Panc1 (cell line): ENCODE measurements at regions not wholly inside any gene's neighbourhood (a gene's known extent, or its start where the extent isn't known, plus 50 kb on each side); places are given as distances from the start of the nearest gene placed in this dataset.

Source experiments
- CTCF ChIP-seq: fragments of 450-650 bp; IDR thresholded peaks from 2 replicates; pipeline ENCODE4 v1.5.1; 2017; ENCODE audit warnings: mild to moderate bottlenecking
- REST ChIP-seq, 2 experiments: IDR thresholded peaks; 2 replicates each; pipeline ENCODE4 v1.6.1; 2011 to 2012; ENCODE audit warnings: low read depth in 2 of 2, control low read depth in 1 of 2, low read length in 1 of 2, mild to moderate bottlenecking in 1 of 2, moderate library complexity in 1 of 2; ENCODE audit not compliant: insufficient read depth in 1 of 2
- SIN3A ChIP-seq: IDR thresholded peaks from 2 replicates; pipeline ENCODE4 v1.6.1; 2012; ENCODE audit warnings: low read depth, mild to moderate bottlenecking, low read length, moderate library complexity, borderline replicate concordance; ENCODE audit not compliant: insufficient read depth

GRCh38 chr2:224194161-224194560, 155.1 kb upstream of the SERPINE2 start:
- no peak for TF ChIP-seq CTCF
- no peak for TF ChIP-seq SIN3A
- no peak for TF ChIP-seq REST (IDR thresholded peaks at IDR 0.05; ENCODE audit: insufficient read depth in 1 of 2, low read depth in 2 of 2, low read length in 1 of 2)
